RPMI7951 (cell line): ENCODE measurements at regions not wholly inside any gene's neighbourhood (a gene's known extent, or its start where the extent isn't known, plus 50 kb on each side); places are given as distances from the start of the nearest gene placed in this dataset.
"Not testable (repeated sequence)": the region's sequence is repeated elsewhere in the genome, so short reads cannot be mapped to it uniquely, and the experiment has no call there.

Experiments used
- DNase-seq: peaks from one replicate; pipeline ENCODE4 v3.0.0-alpha.2; 2012; ENCODE audit warnings: low read depth

- DNase-seq, result peak; percentile 87
Observed at GRCh38 chr2:234565201-234565600, 68.3 kb upstream of the ARL4C start.

GRCh38 chr2:234564699-234565098 is 67.8 kb upstream of the ARL4C start:
- DNase-seq, result peak; percentile 85

GRCh38 chr2:234559609-234560008 is 62.7 kb upstream of the ARL4C start:
- DNase-seq, result no peak

- DNase-seq, result peak; percentile 53
Observed at GRCh38 chr2:234558642-234559041, 61.8 kb upstream of the ARL4C start.

GRCh38 chr2:234556848-234557573 is 60.1 kb upstream of the ARL4C start:
- DNase-seq, result peak; percentile 74

- DNase-seq, result peak; percentile 99
Observed at GRCh38 chr2:234555616-234556249, 58.9 kb upstream of the ARL4C start.

GRCh38 chr2:234555161-234555560 is 58.3 kb upstream of the ARL4C start:
- DNase-seq, result no peak

- not testable (repeated sequence) for DNase-seq
Observed at GRCh38 chr2:234553223-234553622, 56.3 kb upstream of the ARL4C start.

- DNase-seq, result peak; percentile 93
Observed at GRCh38 chr2:234550511-234551107, 53.7 kb upstream of the ARL4C start.

- DNase-seq, result no peak
Observed at GRCh38 chr2:234550056-234550455, 53.2 kb upstream of the ARL4C start.

GRCh38 chr2:234548695-234549420 is 52.0 kb upstream of the ARL4C start:
- DNase-seq, result peak; percentile 69

- no peak for DNase-seq
Observed at GRCh38 chr2:234546770-234547169, 49.9 kb upstream of the ARL4C start.
